D721Med (cell line): ENCODE measurements at regions not wholly inside any gene's neighbourhood (a gene's known extent, or its start where the extent isn't known, plus 50 kb on each side); places are given as distances from the start of the nearest gene placed in this dataset.
"Not testable (repeated sequence)": the region's sequence is repeated elsewhere in the genome, so short reads cannot be mapped to it uniquely, and the experiment has no call there.

Experiments used
- DNase-seq: peaks from one replicate; pipeline ENCODE4 v3.0.0; 2011; ENCODE audit warnings: low spot score; ENCODE audit not compliant: insufficient read length
- FAIRE-seq: peaks from 2 replicates; lab custom pipeline; 2011; peaks lifted over from hg19 to GRCh38; lab: Jason Lieb, UNC
- CTCF ChIP-seq: IDR thresholded peaks from 2 replicates; pipeline ENCODE4 v1.5.1; 2012; ENCODE audit warnings: mild to moderate bottlenecking, control low read depth; ENCODE audit not compliant: insufficient read depth; ENCODE audit errors: missing control alignments

DNA sequence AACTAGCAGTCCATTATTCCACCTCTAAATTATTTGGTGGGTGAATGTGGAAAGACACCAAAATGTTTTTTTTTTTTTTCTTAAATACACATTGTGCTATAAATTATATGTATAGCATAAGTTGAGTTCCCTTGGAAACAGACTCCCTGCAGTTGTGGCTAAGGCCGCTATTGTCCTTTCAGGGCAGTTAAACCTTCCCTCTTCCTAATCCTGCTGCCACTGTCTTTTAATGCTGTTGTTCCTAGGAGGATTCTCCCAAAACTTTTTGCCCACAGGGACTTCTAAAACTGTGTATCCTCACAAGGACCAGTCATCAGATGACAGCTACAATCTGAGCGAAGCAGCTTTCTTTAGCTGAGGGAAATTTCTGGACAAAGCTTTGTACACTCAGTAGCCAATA lies 478.9 kb upstream of the CHORDC1 start:
- no peak for FAIRE-seq
- DNase-seq = no peak
- no peak for TF ChIP-seq CTCF

- no peak for FAIRE-seq
- DNase-seq = no peak
- no peak for TF ChIP-seq CTCF
Measured at GRCh38 chr11:90700789-90701439, 478.1 kb upstream of the CHORDC1 start.

DNA sequence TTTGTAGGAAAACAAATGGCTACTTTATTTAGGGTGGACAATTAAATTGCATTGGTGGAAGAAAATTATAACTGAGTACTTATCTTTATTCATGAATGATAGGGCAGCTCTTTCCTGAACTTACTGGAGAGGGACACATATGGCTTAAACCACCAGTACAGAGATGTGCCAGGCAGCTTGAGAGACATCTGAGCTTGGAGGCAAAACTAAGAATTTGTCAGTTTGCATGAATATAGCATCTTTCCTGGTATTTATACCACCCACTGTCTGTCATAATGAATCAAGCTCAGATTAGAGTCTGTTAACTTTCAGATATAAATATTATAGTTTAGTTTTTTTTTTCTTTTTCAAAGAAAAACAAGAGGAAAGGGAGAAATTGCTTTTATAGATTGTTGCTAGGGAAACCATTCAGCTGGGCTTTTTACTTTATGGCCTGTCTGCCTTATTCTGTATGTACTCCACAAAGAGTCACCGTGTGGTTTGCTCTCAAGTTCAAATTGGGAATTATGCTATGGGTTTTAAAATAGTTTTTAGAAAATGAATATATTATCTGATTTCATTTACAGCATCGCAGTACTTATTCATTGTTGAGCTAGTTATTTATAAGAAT lies 477.0 kb upstream of the CHORDC1 start:
- FAIRE-seq (no peak), DNase-seq (no peak)
- TF ChIP-seq CTCF = no peak

DNA sequence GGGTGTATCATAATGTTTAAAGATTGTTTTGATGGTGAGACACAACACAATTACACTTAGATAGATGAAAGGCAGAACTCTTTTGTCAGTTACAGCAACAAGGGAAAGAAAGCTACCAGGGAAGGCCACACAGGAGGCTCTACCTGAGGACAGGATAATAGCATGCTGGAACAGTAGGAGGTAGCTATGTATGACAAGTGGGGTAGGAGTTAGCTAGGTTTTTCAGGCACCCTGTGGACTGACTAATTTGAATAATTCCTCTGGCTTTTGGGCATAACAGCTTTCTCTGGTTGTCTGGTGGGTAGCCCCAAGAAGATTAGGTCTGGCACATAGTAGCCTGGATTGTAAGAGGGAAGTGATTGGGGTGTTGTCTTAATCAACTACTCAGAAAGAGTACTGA lies 475.4 kb upstream of the CHORDC1 start:
- FAIRE-seq (no peak), DNase-seq (no peak)
- no peak for TF ChIP-seq CTCF

DNA sequence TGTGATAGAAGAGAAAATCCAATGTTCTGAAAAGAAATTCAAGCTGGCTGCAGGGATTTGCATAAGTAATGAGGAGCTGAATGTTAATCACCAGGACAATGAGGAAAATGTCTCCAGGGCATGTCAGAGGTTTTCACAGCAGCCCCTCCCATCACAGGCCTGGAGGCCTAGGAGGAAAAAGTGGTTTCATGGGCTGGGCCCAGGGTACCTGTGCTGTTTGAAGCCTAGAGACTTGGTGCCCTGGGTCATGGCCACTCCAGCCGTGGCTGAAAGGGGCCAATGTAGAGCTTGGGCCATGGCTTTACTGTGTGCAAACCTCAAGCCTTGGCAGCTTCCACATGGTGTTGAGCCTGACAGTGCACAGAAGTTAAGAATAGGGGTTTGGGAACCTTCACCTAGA lies 452.6 kb upstream of the CHORDC1 start:
- not testable (repeated sequence) for DNase-seq, FAIRE-seq

GRCh38 chr11:90669094-90669493 lies 446.2 kb upstream of the CHORDC1 start:
- TF ChIP-seq CTCF = no peak
- no peak for FAIRE-seq
- DNase-seq = no peak

- no peak for TF ChIP-seq CTCF
- DNase-seq (no peak), FAIRE-seq (no peak)
Measured at GRCh38 chr11:90668502-90668901, 445.7 kb upstream of the CHORDC1 start.

GRCh38 chr11:90661233-90661632 lies 438.4 kb upstream of the CHORDC1 start:
- FAIRE-seq = no peak
- no peak for TF ChIP-seq CTCF
- no peak for DNase-seq
